Muscle of leg (tissue), 3 donors: ENCODE measurements at regions not wholly inside any gene's neighbourhood (a gene's known extent, or its start where the extent isn't known, plus 50 kb on each side); places are given as distances from the start of the nearest gene placed in this dataset.

Experiments used
- DNase-seq: peaks from one replicate; pipeline ENCODE4 v3.0.0; 2013
- H3K27ac ChIP-seq: one replicate; pipeline ENCODE4 v1.5.1; 2013; ENCODE audit warnings: mild to moderate bottlenecking, low read length, control low read depth
- H3K27me3 ChIP-seq: one replicate; pipeline ENCODE4 v1.6.1; 2013; ENCODE audit warnings: low read length; ENCODE audit not compliant: control insufficient read depth, insufficient read depth
- H3K36me3 ChIP-seq: one replicate; pipeline ENCODE4 v1.6.1; 2013; ENCODE audit warnings: low read length; ENCODE audit not compliant: control insufficient read depth, insufficient read depth
- H3K4me1 ChIP-seq: one replicate; pipeline ENCODE4 v1.6.1; 2013; ENCODE audit warnings: low read length; ENCODE audit not compliant: control insufficient read depth, insufficient read depth
- H3K4me3 ChIP-seq: one replicate; pipeline ENCODE4 v1.5.1; 2013; ENCODE audit warnings: low read length, control low read depth
- H3K9me3 ChIP-seq: replicated peaks from 2 replicates; pipeline ENCODE4 v1.6.1; 2013; ENCODE audit warnings: low read depth, low read length; ENCODE audit not compliant: control insufficient read depth
- WGBS: methylation state at CpG from one replicate; pipeline ENCODE4 v1.1.5; 2013; ENCODE audit warnings: missing lambda C conversion rate; ENCODE audit not compliant: insufficient coverage; 5-methylcytosine and 5-hydroxymethylcytosine counted together

- H3K36me3 ChIP-seq = no peaks in the 10 kb centered on the region
- H3K27ac ChIP-seq = no peak overlapping the region
- no peaks in the 10 kb centered on the region for H3K9me3 ChIP-seq
- no peaks in the 10 kb centered on the region for H3K4me1 ChIP-seq
- no peak for DNase-seq
- H3K4me3 ChIP-seq = no peak overlapping the region
- WGBS = no CpG with 5 or more reads among the region's 5 CpGs
- H3K27me3 ChIP-seq = peaks cover 2% of the 10 kb centered on the region
Observed at GRCh38 chr10:29063806-29064644, 224.8 kb upstream of the LYZL1 start.

GRCh38 chr10:29064680-29065079 lies 224.2 kb upstream of the LYZL1 start:
- no peak for DNase-seq

DNA sequence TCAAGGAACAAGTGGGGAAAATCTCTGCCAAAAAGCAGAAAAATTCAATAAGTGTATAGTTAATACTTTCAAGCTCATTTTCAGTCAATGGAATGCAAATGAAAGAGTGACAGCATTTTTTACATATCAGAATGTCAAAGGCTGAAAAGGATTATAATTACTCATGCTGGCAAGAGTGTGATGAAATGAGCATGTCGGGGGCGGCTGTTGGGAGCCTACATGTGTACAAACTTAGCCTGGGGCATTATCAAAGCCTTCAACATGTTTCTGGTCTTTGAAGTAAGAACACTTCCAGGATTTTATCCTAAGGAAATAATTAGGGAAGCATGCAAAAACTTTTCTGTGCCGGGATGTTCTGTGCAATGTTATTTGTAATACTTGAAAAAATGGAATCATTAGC lies 221.7 kb upstream of the LYZL1 start:
- Histone ChIP-seq H3K27me3 (peaks cover 2% of the 10 kb centered on the region), H3K9me3 (no peaks in the 10 kb centered on the region), H3K4me3 (no peak overlapping the region), H3K36me3 (no peaks in the 10 kb centered on the region), H3K27ac (no peak overlapping the region), H3K4me1 (no peaks in the 10 kb centered on the region)
- WGBS = 75% methylated on average over 2 of the region's 3 CpGs
- no peak for DNase-seq

More at GRCh38 chr10:29064680-29065079, 224.2 kb upstream of the LYZL1 start:
- Histone ChIP-seq H3K4me1 (no peaks in the 10 kb centered on the region), H3K9me3 (no peaks in the 10 kb centered on the region), H3K4me3 (no peak overlapping the region), H3K27me3 (peaks cover 2% of the 10 kb centered on the region), H3K36me3 (no peaks in the 10 kb centered on the region), H3K27ac (no peak overlapping the region)
- no CpG with 5 or more reads among the region's 2 CpGs for WGBS

DNA sequence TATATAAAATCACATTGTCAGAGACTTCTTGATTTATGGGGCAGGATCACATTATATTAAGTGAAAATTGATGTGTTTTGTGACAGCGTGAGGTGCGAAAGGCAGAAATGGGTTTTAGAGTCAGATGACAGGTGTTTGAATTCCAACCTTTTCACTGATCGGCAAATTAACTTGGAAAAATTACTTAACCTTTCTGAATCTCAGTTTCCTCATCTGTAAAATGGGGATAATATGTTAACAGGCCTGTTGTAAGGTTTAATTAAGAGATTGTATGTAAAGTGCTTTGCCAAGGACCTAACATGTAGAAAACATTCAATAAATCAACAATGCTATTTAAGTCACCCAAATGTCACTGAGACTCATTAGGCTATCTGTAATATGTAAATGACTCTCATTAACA lies 221.2 kb upstream of the LYZL1 start:
- no CpG with 5 or more reads among the region's 3 CpGs for WGBS
- DNase-seq = no peak
- H3K36me3 ChIP-seq = no peaks in the 10 kb centered on the region
- H3K4me1 ChIP-seq = no peaks in the 10 kb centered on the region
- H3K9me3 ChIP-seq = no peaks in the 10 kb centered on the region
- H3K4me3 ChIP-seq = no peak overlapping the region
- no peak overlapping the region for H3K27ac ChIP-seq
- peaks cover 2% of the 10 kb centered on the region for H3K27me3 ChIP-seq

- no peak for DNase-seq
- H3K4me1 ChIP-seq = no peaks in the 10 kb centered on the region
- no peaks in the 10 kb centered on the region for H3K36me3 ChIP-seq
- H3K4me3 ChIP-seq = no peak overlapping the region
- H3K27ac ChIP-seq = no peak overlapping the region
- WGBS = no CpG with 5 or more reads among the region's 1 CpG
- peaks cover 2% of the 10 kb centered on the region for H3K27me3 ChIP-seq
- H3K9me3 ChIP-seq = no peaks in the 10 kb centered on the region
Observed at GRCh38 chr10:29068302-29068701, 220.6 kb upstream of the LYZL1 start.

DNA sequence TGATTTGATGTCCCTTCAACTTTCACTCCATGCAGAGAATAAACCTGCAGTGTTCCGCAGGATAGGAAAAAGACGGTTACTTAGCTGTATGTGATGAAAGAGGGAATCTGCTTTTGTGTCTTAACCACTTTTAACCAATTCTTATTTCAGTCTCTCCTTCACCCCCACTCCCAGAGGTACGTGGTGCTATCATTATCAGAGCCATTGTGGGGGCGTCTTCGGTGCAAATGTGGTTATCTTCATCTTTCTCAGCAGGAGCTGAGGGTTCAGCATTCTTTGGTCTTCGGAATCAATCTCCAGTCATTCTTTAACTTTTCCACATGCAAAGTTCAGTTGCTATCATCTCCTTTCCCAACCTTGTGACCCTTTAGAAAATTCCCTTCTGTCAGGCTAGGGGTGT lies 219.9 kb upstream of the LYZL1 start:
- Histone ChIP-seq H3K9me3 (no peaks in the 10 kb centered on the region), H3K27ac (no peak overlapping the region), H3K36me3 (no peaks in the 10 kb centered on the region), H3K4me1 (no peaks in the 10 kb centered on the region), H3K4me3 (no peak overlapping the region), H3K27me3 (peaks cover 2% of the 10 kb centered on the region)
- WGBS = 75% methylated on average over 3 of the region's 6 CpGs
- DNase-seq = no peak

- no peak for DNase-seq
- Histone ChIP-seq H3K9me3 (no peaks in the 10 kb centered on the region), H3K27me3 (peaks cover 2% of the 10 kb centered on the region), H3K4me1 (no peaks in the 10 kb centered on the region), H3K4me3 (no peak overlapping the region), H3K27ac (no peak overlapping the region), H3K36me3 (no peaks in the 10 kb centered on the region)
- WGBS = no CpG with 5 or more reads among the region's 4 CpGs
Observed at GRCh38 chr10:29069941-29070340, 218.9 kb upstream of the LYZL1 start.

- H3K4me3 ChIP-seq = no peak overlapping the region
- no peaks in the 10 kb centered on the region for H3K9me3 ChIP-seq
- H3K27ac ChIP-seq = no peak overlapping the region
- H3K36me3 ChIP-seq = no peaks in the 10 kb centered on the region
- H3K4me1 ChIP-seq = peaks cover 20% of the 10 kb centered on the region
- WGBS = no CpG with 5 or more reads among the region's 4 CpGs
- no peaks in the 10 kb centered on the region for H3K27me3 ChIP-seq
- no peak for DNase-seq
Observed at GRCh38 chr10:29078919-29079318, 210.0 kb upstream of the LYZL1 start.

DNA sequence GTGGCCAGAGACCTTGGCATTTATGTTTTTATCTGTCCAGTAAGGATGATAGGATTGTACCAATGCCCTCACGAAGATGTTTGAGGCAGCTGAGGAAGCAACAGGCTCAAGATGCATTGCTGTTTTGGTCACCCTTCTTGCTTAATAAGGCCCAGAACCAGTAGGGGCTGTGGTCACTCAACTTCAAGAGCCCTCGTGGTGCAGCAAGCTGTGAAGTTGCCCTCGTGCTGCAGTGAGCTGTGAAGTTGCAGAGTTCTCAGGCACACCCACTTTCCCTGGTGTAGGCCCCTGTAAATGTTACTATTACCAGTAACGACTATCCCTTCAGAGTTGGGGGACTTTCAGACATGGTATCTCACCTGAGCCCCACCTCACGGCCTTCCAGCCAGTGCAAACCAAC lies 207.6 kb upstream of the LYZL1 start:
- no peaks in the 10 kb centered on the region for H3K27me3 ChIP-seq
- H3K9me3 ChIP-seq = no peaks in the 10 kb centered on the region
- no peaks in the 10 kb centered on the region for H3K36me3 ChIP-seq
- DNase-seq = no peak
- H3K4me3 ChIP-seq = no peak overlapping the region
- peaks cover 20% of the 10 kb centered on the region for H3K4me1 ChIP-seq
- 79% methylated on average over 5 of the region's 5 CpGs for WGBS
- no peak overlapping the region for H3K27ac ChIP-seq

GRCh38 chr10:29081951-29082685 lies 206.8 kb upstream of the LYZL1 start:
- Histone ChIP-seq H3K9me3 (no peaks in the 10 kb centered on the region), H3K27ac (peak overlapping the region; percentile 13), H3K4me1 (peaks cover 20% of the 10 kb centered on the region), H3K27me3 (no peaks in the 10 kb centered on the region), H3K36me3 (no peaks in the 10 kb centered on the region), H3K4me3 (no peak overlapping the region)
- peak; percentile 23 for DNase-seq
- 62% methylated on average over 9 of the region's 13 CpGs for WGBS
